GM18505 (cell line): ENCODE measurements at regions not wholly inside any gene's neighbourhood (a gene's known extent, or its start where the extent isn't known, plus 50 kb on each side); places are given as distances from the start of the nearest gene placed in this dataset.

Experiments used
- ATAC-seq: cut with Tn5 transposase; IDR thresholded peaks from one replicate; pipeline ENCODE4 v1.9.1; 2021; ENCODE audit not compliant: unreplicated experiment
- POLR2A ChIP-seq: IDR thresholded peaks from 4 replicates; pipeline ENCODE4 v1.6.1; 2011; ENCODE audit warnings: borderline replicate concordance; ENCODE audit not compliant: insufficient read depth, insufficient read length; ENCODE audit errors: extremely low read depth

- no peak for TF ChIP-seq POLR2A
- ATAC-seq, result no peak
Observed at GRCh38 chr14:56953884-56954283, 143.6 kb upstream of the OTX2 start.

- no peak for ATAC-seq
- no peak for TF ChIP-seq POLR2A
Observed at GRCh38 chr14:56952766-56953473, 142.6 kb upstream of the OTX2 start.

GRCh38 chr14:56949828-56950227 is 139.5 kb upstream of the OTX2 start:
- no peak for ATAC-seq
- TF ChIP-seq POLR2A, result no peak

GRCh38 chr14:56945291-56945690 is 135.0 kb upstream of the OTX2 start:
- no peak for TF ChIP-seq POLR2A
- no peak for ATAC-seq

GRCh38 chr14:56944397-56944796 is 134.1 kb upstream of the OTX2 start:
- no peak for ATAC-seq
- no peak for TF ChIP-seq POLR2A

GRCh38 chr14:56933446-56933845 is 123.2 kb upstream of the OTX2 start:
- ATAC-seq, result no peak
- TF ChIP-seq POLR2A, result no peak

- ATAC-seq, result no peak
- TF ChIP-seq POLR2A, result no peak
Observed at GRCh38 chr14:56918849-56919574, 108.7 kb upstream of the OTX2 start.

GRCh38 chr14:56905282-56905681 is 95.0 kb upstream of the OTX2 start:
- no peak for ATAC-seq
- no peak for TF ChIP-seq POLR2A

- no peak for TF ChIP-seq POLR2A
- ATAC-seq, result no peak
Observed at GRCh38 chr14:56903304-56903969, 93.2 kb upstream of the OTX2 start.

- no peak for TF ChIP-seq POLR2A
- no peak for ATAC-seq
Observed at GRCh38 chr14:56902385-56902784, 92.1 kb upstream of the OTX2 start.

GRCh38 chr14:56900726-56901125 is 90.4 kb upstream of the OTX2 start:
- no peak for ATAC-seq
- no peak for TF ChIP-seq POLR2A

GRCh38 chr14:56899829-56900228 is 89.5 kb upstream of the OTX2 start:
- TF ChIP-seq POLR2A, result no peak
- no peak for ATAC-seq

- ATAC-seq, result no peak
- TF ChIP-seq POLR2A, result no peak
Observed at GRCh38 chr14:56896922-56897321, 86.6 kb upstream of the OTX2 start.

GRCh38 chr14:56896231-56896630 is 86.0 kb upstream of the OTX2 start:
- ATAC-seq, result no peak
- no peak for TF ChIP-seq POLR2A
